Uterus (tissue), 3 donors: ENCODE measurements at regions not wholly inside any gene's neighbourhood (a gene's known extent, or its start where the extent isn't known, plus 50 kb on each side); places are given as distances from the start of the nearest gene placed in this dataset.

ENCODE experiments used
- DNase-seq, 2 donors: peaks; one replicate each; pipeline ENCODE4 v3.0.0-alpha.2; 2019 to 2020
- H3K27ac ChIP-seq, 2 donors: fragments of 200-600 bp; sonication (generic); 1 replicate in 1 of 2; 2 replicates in 1 of 2; pipeline ENCODE4 v1.5.1; 2016 to 2018
- H3K27me3 ChIP-seq, 2 donors: fragments of 200-600 bp; sonication (generic); one replicate each; pipeline ENCODE4 v1.5.1; 2018 to 2019; ENCODE audit warnings: control low read depth in 1 of 2
- H3K36me3 ChIP-seq, 2 donors: fragments of 200-600 bp; sonication (generic); one replicate each; pipeline ENCODE4 v1.5.1; 2019; ENCODE audit warnings: control low read depth in 1 of 2
- H3K4me1 ChIP-seq, 2 donors: fragments of 200-600 bp; sonication (generic); one replicate each; pipeline ENCODE4 v1.5.1; 2018 to 2019; ENCODE audit warnings: control low read depth in 1 of 2
- H3K4me3 ChIP-seq, 2 donors: fragments of 200-600 bp; sonication (generic); 1 replicate in 1 of 2; 2 replicates in 1 of 2; pipeline ENCODE4 v1.5.1; 2018 to 2019; ENCODE audit warnings: mild to moderate bottlenecking in 1 of 2
- H3K9me3 ChIP-seq, 2 donors: fragments of 200-600 bp; sonication (generic); one replicate each; pipeline ENCODE4 v1.5.1; 2019; ENCODE audit warnings: control low read depth in 1 of 2
- CTCF ChIP-seq, 4 experiments: fragments of 200-600 bp in 2 of 4; fragments of 450-650 bp in 2 of 4; sonication (generic) in 2 of 4; IDR thresholded peaks; one replicate each; pipeline ENCODE4 v1.5.1; 2016 to 2019; ENCODE audit warnings: antibody characterized with exemption in 4 of 4, mild to moderate bottlenecking in 2 of 4, moderate library complexity in 1 of 4
- POLR2A ChIP-seq, 2 donors: fragments of 450-650 bp; IDR thresholded peaks; one replicate each; pipeline ENCODE4 v1.6.1; 2016; ENCODE audit warnings: antibody characterized with exemption in 2 of 2, mild to moderate bottlenecking in 1 of 2, moderate library complexity in 1 of 2
- intact Hi-C: fragments of 100-400 bp; cut with DNase I; formaldehyde crosslinking; loops from one replicate; pipeline ENCODE4 v1.15.1; 2023; ENCODE audit warnings: low total_unique reads
- donor health status: DM: yes; HTN: yes; CAD: no.

GRCh38 chr2:226659410-226659809, 140.2 kb downstream of the IRS1 start:
- Histone ChIP-seq H3K27me3 (no peaks in the 10 kb centered on the region), H3K4me1 (no peaks in the 10 kb centered on the region), H3K27ac (peak overlapping the region; percentile 41 to 93), H3K9me3 (no peaks in the 10 kb centered on the region), H3K4me3 (no peak overlapping the region), H3K36me3 (no peaks in the 10 kb centered on the region)
- TF ChIP-seq CTCF (IDR thresholded peaks at IDR 0.05) = no peak
- no peak for TF ChIP-seq POLR2A (IDR thresholded peaks at IDR 0.05)
- no peak for DNase-seq
- intact Hi-C loops = no loop called here

- H3K27me3 ChIP-seq = no peaks in the 10 kb centered on the region
- TF ChIP-seq POLR2A (IDR thresholded peaks at IDR 0.05) = no peak
- TF ChIP-seq CTCF (IDR thresholded peaks at IDR 0.05) = no peak
- no peak overlapping the region for H3K4me3 ChIP-seq
- no peak for DNase-seq
- peak overlapping the region; percentile 41 to 93 for H3K27ac ChIP-seq
- H3K4me1 ChIP-seq = no peaks in the 10 kb centered on the region
- intact Hi-C loops = no loop called here
- H3K9me3 ChIP-seq = no peaks in the 10 kb centered on the region
- H3K36me3 ChIP-seq = no peaks in the 10 kb centered on the region
Observed at GRCh38 chr2:226658555-226658954, 141.1 kb downstream of the IRS1 start.

GRCh38 chr2:226657340-226658053, 142.1 kb downstream of the IRS1 start:
- Histone ChIP-seq H3K27me3 (no peaks in the 10 kb centered on the region), H3K27ac (peak overlapping the region in 1 of 2 donors; percentile 71), H3K36me3 (no peaks in the 10 kb centered on the region), H3K9me3 (no peaks in the 10 kb centered on the region), H3K4me3 (no peak overlapping the region), H3K4me1 (no peaks in the 10 kb centered on the region)
- TF ChIP-seq POLR2A (IDR thresholded peaks at IDR 0.05) (no peak), CTCF (IDR thresholded peaks at IDR 0.05) (no peak)
- intact Hi-C loops = no loop called here
- no peak for DNase-seq

DNA sequence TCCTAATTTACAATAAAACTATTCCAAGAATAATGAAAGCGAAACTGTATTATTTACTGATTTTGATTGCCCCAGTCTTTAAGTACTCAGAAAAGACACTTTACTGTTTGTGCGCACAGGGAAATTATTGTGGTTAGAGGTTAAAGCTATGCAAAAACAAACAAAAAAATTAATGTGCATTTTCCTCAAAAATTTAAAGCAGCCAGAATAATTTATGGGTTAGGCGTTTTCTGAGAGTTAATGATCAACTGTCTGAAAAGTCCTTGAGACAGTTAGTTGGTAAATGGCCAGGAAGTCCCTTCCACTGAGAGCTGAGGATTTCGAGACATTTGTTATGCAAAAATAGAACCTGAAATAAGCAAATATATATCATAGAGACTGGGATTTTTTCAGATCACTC, 143.3 kb downstream of the IRS1 start:
- DNase-seq = no peak
- Histone ChIP-seq H3K27me3 (no peaks in the 10 kb centered on the region), H3K36me3 (no peaks in the 10 kb centered on the region), H3K4me1 (peaks cover 0 to 6% of the 10 kb centered on the region in 2 donors), H3K4me3 (no peak overlapping the region), H3K9me3 (no peaks in the 10 kb centered on the region), H3K27ac (peak overlapping the region; percentile 52 to 71)
- intact Hi-C loops = no loop called here
- TF ChIP-seq POLR2A (IDR thresholded peaks at IDR 0.05) = no peak
- no peak for TF ChIP-seq CTCF (IDR thresholded peaks at IDR 0.05)

- DNase-seq = no peak
- H3K27me3 ChIP-seq = no peaks in the 10 kb centered on the region
- no peak for TF ChIP-seq POLR2A (IDR thresholded peaks at IDR 0.05)
- no peak for TF ChIP-seq CTCF (IDR thresholded peaks at IDR 0.05)
- no peaks in the 10 kb centered on the region for H3K36me3 ChIP-seq
- no peaks in the 10 kb centered on the region for H3K9me3 ChIP-seq
- peaks cover 0 to 7% of the 10 kb centered on the region in 2 donors for H3K4me1 ChIP-seq
- peak overlapping the region; percentile 52 to 71 for H3K27ac ChIP-seq
- no peak overlapping the region for H3K4me3 ChIP-seq
- intact Hi-C loops = no loop called here
Observed at GRCh38 chr2:226655871-226656270, 143.7 kb downstream of the IRS1 start.
